Glomerular visceral epithelial cell (primary cell): ENCODE measurements at regions not wholly inside any gene's neighbourhood (a gene's known extent, or its start where the extent isn't known, plus 50 kb on each side); places are given as distances from the start of the nearest gene placed in this dataset.
A peak's percentile ranks its signal among the peaks of the same experiment; 100 is the strongest.

Experiments used
- DNase-seq: peaks from one replicate; pipeline ENCODE4 v3.0.0-alpha.2; 2016; ENCODE audit errors: extremely low spot score

- no peak for DNase-seq
Measured at GRCh38 chr2:45212953-45213635, 203.8 kb upstream of the SIX2 start.

GRCh38 chr2:45211636-45212035, 202.4 kb upstream of the SIX2 start:
- DNase-seq: no peak

DNA sequence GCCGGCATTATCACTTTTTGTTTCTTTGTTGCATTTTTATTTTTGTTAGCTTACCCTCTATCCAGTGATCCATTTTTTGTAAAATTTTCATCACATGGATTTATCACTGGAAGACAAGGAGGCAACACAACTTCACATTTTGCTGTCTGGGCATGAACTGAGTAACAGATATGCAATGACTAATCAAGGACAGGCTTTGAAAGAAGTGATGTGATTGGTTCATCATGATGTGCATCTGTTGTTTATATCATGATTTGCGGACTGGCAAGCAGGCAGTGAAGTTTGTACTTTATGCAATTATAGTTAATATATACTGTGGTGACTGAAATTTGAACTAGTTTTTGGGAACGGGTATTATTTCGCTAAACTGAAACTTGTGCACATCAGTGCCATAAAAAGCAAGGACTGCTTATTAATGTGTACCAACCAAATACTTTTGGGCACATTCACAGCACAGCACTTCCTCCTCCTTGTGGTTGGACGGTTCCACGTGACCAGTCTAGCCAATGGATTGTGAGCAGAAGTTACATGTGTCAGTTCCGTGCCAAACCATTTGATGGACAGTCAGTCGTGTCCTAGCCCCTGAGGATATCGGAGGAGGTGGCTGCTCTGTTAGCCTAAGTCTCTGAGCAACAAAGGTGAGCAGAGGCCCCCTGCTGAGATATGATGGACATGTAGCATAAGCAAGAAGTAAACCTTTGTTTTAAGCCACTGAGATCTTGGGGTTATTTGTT, 201.4 kb upstream of the SIX2 start:
- DNase-seq: peak; percentile 6

DNA sequence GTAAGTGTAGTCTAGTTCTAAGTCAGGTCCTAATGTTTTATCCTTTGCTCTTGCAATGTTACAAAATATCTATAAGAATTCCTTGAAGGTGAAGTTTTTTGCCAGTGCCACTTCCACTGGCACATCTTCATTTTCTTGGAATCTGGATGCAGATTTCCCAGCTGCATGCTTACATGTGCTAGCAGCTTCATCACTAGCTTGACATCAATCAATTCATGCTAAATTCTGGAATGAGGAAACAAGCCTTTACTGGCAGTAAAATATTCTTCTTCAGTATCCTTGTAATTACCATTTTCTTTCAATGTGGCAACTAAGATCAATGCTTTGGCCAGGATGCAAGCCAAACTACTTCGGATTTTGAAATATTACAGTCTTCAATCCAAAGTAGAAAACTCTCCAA, 200.6 kb upstream of the SIX2 start:
- DNase-seq: no peak

- DNase-seq: no peak
Measured at GRCh38 chr2:45209302-45209701, 200.1 kb upstream of the SIX2 start.

DNA sequence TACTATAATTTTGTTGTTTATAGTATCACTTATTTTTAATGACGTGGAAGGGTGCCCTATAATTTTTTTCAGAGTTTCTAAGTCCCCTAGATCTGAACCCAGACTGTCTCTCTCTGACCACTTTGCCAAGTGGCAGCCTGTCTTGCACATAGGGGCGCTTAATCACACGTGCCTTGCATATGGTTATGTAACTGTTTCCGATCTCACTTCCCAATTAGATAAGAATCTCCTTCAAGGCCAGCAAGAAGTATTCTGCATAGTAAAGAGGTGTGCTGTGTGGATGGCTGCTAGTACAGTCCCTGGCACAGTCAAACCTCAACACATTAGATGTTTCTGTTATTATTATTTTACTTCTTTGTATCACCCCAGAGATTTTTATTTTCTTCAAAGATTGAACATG, 197.8 kb upstream of the SIX2 start:
- DNase-seq: no peak

DNA sequence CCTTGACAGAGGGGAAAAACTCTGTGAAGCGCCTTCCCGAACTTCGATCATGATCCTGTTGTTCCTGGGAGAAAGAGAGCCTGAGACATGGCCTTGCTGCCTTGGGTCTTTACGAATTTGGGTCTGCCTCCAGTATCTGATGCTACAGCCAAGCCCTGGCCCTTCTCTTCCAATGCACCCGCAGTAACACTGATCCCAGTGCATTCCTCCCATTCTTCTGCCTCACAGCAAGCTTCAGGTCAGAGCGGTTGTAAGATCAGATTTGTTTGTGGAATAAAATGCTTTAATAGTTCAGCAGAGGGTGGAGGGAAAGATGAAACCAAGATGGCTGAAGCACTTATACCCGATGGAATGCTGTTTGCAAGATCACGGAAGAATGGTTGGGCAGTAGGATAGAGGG, 196.7 kb upstream of the SIX2 start:
- no peak for DNase-seq

GRCh38 chr2:45205480-45205879, 196.2 kb upstream of the SIX2 start:
- DNase-seq: no peak

DNA sequence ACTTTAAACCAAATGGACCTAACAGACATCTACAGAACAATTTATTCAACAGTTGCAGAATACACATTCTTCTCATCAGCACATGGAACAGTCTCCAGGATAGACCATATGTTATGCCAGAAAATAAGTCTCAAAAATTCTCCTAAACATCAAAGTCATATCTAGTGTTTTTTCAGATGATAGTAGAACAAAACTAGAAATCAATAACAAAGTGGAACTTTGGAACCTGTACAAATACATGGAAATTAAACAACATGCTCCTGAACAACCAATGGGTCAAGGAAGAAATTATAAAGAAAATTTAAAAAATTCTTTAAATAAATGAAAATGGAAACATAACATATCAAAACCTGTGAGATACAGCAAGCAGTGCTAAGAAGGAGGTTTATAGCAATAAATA, 194.1 kb upstream of the SIX2 start:
- no peak for DNase-seq

- DNase-seq: peak; percentile 31
Measured at GRCh38 chr2:45199973-45200372, 190.7 kb upstream of the SIX2 start.

DNA sequence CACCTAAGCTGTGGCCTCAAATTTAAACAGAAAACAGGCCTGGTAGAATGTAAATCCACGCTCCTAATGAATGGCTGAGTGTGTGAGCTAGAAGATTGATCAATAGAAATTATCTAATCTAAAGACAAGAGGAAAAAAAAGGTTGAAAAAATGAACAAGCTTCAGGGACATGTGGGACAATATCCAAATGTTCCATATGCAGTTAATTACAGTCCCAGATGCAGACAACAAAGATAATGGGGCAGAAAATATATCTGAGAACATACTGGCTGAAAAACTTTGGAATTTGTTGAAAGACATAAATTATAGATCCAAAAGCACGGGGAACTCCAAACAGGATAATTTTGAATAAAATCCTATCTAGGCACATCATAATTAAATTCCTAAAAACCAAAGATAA, 186.7 kb upstream of the SIX2 start:
- DNase-seq: no peak

DNA sequence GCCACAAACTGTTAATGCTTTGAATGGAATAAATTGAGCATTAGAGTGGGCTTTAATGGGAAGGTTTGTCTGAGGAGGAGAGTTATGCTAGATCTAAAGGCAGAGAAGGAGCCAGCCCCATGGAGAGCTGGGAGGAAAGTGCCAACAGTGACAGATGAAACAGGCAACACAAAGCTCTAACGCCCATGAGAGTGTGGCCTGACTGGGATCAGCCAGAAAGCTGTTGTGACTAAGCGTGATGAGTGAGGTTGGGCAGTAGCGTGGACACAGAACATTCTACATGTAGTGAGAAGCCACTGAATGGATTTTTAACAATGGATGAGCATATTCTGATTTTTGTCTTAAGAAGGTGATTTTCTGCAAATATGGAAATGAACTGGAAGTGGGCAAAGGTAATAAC, 185.3 kb upstream of the SIX2 start:
- DNase-seq: no peak

- no peak for DNase-seq
Measured at GRCh38 chr2:45193581-45193980, 184.3 kb upstream of the SIX2 start.

GRCh38 chr2:45192991-45193390, 183.7 kb upstream of the SIX2 start:
- DNase-seq: no peak

- no peak for DNase-seq
Measured at GRCh38 chr2:45192481-45192880, 183.2 kb upstream of the SIX2 start.

DNA sequence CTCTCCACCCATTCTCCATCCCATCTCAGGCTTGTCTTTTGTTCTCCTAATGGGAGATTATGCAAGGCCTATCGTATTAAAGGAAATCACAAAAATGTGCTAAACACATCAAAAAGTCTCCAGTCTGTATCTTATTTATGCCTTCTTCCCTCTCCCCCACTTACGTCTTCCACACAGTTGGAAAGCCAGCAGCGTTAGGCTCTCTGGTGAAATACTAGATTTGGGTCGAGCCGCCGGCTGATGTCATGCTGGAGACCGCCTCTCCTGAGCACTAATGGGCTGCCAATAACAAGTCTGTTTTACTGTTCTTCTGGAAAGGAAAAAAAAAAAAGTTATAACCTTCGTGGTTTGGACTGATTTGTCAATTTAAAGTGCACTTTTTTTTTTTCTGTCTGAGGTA, 182.7 kb upstream of the SIX2 start:
- no peak for DNase-seq

DNA sequence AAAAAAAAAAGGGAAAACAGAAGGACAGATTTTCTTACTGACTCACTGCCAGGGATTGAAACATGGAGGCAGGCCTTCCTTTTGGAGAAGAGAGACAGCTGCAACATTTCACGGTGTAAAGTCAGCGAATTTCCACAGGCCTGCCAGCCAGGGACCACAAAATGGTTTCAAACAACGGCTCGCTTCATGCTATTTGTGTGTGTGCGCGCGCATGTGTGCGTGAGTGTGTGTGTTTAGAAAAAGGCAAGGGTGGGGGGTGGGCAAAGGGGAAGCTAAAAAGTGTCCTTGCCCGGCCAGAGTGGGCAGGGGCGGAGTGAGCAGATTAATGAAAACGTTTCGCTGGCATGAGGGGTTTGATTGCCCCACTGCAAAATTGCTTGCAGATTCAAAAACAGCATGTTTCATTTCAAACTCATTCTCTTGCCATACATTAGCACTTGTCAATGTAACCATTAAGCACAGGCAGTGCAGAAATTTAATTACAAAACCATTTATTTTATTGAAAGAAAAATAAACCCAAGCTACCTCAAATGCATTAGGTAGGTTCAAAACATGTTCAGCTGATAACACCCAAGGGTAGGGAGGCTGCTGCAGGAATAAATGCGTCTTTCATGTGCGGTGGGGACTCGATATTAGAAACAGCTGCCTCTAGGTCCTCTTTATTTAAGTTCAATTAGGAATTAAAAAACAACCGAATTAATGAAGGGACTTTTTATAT, 182.1 kb upstream of the SIX2 start:
- no peak for DNase-seq

DNA sequence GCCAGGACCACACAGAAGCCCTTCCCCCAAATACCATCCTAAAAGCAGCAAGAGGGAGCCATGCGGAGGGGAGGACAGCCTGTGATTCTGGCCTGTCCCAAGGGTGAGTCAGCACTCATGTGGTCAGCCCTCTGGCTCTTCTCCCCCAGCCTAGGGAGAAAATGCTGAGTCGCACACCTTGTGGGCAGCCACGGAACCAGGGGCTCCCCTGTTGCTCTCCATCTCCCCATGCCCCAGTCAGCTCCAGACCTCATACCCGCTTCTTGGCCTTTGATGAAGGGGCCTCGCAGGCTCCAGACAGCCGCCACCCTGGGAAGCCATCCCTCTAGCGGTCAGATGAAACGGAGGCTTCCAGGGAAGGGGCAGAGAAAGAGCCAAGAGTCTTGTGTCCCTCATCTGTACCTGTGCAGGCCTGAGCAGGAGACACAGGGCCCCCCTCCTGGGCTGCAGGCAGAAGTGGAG, 181.3 kb upstream of the SIX2 start:
- DNase-seq: peak; percentile 51

- DNase-seq: peak; percentile 76
Measured at GRCh38 chr2:45184606-45185005, 175.4 kb upstream of the SIX2 start.

- DNase-seq: no peak
Measured at GRCh38 chr2:45182667-45183295, 173.5 kb upstream of the SIX2 start.

- DNase-seq: no peak
Measured at GRCh38 chr2:45180779-45181178, 171.5 kb upstream of the SIX2 start.

DNA sequence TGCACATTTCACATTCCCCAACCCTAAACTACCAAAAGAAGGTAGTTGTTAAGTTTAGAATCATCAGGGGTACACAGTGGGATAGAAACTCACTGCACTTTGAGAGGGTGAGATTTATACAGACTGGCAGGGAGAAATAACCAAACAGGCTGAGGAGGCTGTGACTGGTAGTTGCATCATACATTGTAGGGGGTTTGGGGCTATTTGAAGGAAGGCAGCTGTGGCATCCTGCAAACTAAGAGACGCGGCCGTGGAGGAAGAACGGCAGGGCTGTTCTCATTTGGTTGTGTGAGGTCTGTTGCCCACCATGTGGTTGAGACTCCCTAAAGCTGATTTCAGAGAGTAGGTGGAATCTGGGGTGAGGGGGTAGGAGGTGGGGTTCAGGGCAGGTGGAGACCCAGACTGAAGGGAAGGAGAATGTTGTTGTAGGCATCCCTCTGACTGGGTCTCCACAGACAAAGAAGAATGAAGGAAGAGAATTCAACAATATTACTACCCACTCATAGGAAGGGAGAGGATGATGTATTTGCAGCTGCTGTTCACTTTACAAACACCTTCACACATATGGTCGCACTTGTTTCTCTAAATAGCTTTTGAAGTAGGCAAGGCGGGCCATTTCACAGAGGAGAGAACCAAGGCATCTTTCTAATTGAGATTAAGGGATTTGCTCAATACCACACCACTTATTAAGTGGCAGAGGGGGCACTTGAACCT, 170.9 kb upstream of the SIX2 start:
- no peak for DNase-seq
